Adrenal gland (tissue), 9 donors: ENCODE measurements at regions not wholly inside any gene's neighbourhood (a gene's known extent, or its start where the extent isn't known, plus 50 kb on each side); places are given as distances from the start of the nearest gene placed in this dataset.

ENCODE experiments used
- DNase-seq, 7 donors: peaks; one replicate each; pipeline ENCODE4 v3.0.0-alpha.2; 2019 to 2020
- H3K27ac ChIP-seq, 5 donors: fragments of 200-600 bp; sonication (generic) in 4 of 5; 1 replicate in 3 of 5; 2 replicates in 2 of 5; pipeline versions ENCODE4 v1.5.1 to v1.8.0; 2016 to 2020; ENCODE audit warnings: mild to moderate bottlenecking in 1 of 5
- H3K27me3 ChIP-seq: fragments of 200-600 bp; 2 replicates; pipeline ENCODE4 v1.8.0; 2021
- H3K36me3 ChIP-seq, 2 donors: fragments of 200-600 bp; replicated peaks in 1 of 2; 1 replicate in 1 of 2; 2 replicates in 1 of 2; pipeline versions ENCODE4 v1.5.1 to v1.8.0; 2018 to 2022
- H3K4me1 ChIP-seq, 2 donors: fragments of 200-600 bp; replicated peaks in 1 of 2; 1 replicate in 1 of 2; 2 replicates in 1 of 2; pipeline versions ENCODE4 v1.5.1 to v1.8.0; 2018 to 2021
- H3K4me3 ChIP-seq, 4 donors: fragments of 200-600 bp; sonication (generic) in 3 of 4; one replicate each; pipeline ENCODE4 v1.5.1; 2016 to 2018
- H3K9me3 ChIP-seq, 3 donors: fragments of 200-600 bp; sonication (generic) in 1 of 3; replicated peaks in 1 of 3; 1 replicate in 2 of 3; 2 replicates in 1 of 3; pipeline versions ENCODE4 v1.5.1 to v1.8.0; 2016 to 2021
- POLR2A ChIP-seq, 2 donors: fragments of 450-650 bp; IDR thresholded peaks; one replicate each; pipeline ENCODE4 v1.6.1; 2017; ENCODE audit warnings: antibody characterized with exemption in 2 of 2, mild to moderate bottlenecking in 2 of 2, moderate library complexity in 1 of 2
- WGBS, 4 donors: extraction: QIAGEN DNeasy Blood & Tissue Kit in 2 of 4; methylation state at CpG; one replicate each; pipeline versions ENCODE4 v1.1.5 to v1.1.7; 2013 to 2017; 5-methylcytosine and 5-hydroxymethylcytosine counted together
- intact Hi-C, 2 donors: fragments of 100-400 bp; cut with DNase I; formaldehyde crosslinking; loops; one replicate each; pipeline versions ENCODE4 v1.14.1 to v1.15.0; 2022 to 2023
- TF ChIP-seq, protein P1 (sequence below), 6 experiments: fragments of 450-650 bp in 4 of 6; fragments of 200-600 bp in 2 of 6; sonication (generic) in 1 of 6; IDR thresholded peaks; 1 replicate in 5 of 6; 2 replicates in 1 of 6; pipeline versions ENCODE4 v1.5.1 to v1.8.0; 2016 to 2021; ENCODE audit warnings: antibody characterized with exemption in 6 of 6, mild to moderate bottlenecking in 2 of 6, moderate library complexity in 1 of 6
- donor health status: healthy with polysubstance abuse.
- donor health status: Bipolar disorder and iron deficiency.
- donor health status: DM: yes; HTN: yes; CAD: no.
- donor health status: DM: no; HTN: no; CAD: no.
- donor health status: DM: no; HTN: no; CAD: no.

GRCh38 chr5:23042226-23042625 is 189.1 kb upstream of the CDH12 start:
- TF ChIP-seq, protein P1, sequence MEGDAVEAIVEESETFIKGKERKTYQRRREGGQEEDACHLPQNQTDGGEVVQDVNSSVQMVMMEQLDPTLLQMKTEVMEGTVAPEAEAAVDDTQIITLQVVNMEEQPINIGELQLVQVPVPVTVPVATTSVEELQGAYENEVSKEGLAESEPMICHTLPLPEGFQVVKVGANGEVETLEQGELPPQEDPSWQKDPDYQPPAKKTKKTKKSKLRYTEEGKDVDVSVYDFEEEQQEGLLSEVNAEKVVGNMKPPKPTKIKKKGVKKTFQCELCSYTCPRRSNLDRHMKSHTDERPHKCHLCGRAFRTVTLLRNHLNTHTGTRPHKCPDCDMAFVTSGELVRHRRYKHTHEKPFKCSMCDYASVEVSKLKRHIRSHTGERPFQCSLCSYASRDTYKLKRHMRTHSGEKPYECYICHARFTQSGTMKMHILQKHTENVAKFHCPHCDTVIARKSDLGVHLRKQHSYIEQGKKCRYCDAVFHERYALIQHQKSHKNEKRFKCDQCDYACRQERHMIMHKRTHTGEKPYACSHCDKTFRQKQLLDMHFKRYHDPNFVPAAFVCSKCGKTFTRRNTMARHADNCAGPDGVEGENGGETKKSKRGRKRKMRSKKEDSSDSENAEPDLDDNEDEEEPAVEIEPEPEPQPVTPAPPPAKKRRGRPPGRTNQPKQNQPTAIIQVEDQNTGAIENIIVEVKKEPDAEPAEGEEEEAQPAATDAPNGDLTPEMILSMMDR (IDR thresholded peaks at IDR 0.05) = no peak
- no peak for TF ChIP-seq POLR2A (IDR thresholded peaks at IDR 0.05)
- no peak for DNase-seq
- intact Hi-C loops = no loop called here

GRCh38 chr5:23035555-23036090 is 182.5 kb upstream of the CDH12 start:
- Histone ChIP-seq H3K27me3 (no peaks in the 10 kb centered on the region), H3K36me3 (no peaks in the 10 kb centered on the region), H3K4me3 (no peak overlapping the region), H3K27ac (no peak overlapping the region), H3K4me1 (no peaks in the 10 kb centered on the region), H3K9me3 (no peaks in the 10 kb centered on the region)
- intact Hi-C loops = no loop called here
- no peak for DNase-seq
- 38 to 81% (median 65%) methylated on average over 1 of the region's 1 CpG for WGBS, 4 donors
- TF ChIP-seq POLR2A (IDR thresholded peaks at IDR 0.05) = no peak
- TF ChIP-seq, protein P1 (IDR thresholded peaks at IDR 0.05) = no peak

More at GRCh38 chr5:23042226-23042625, 189.1 kb upstream of the CDH12 start:
- no peaks in the 10 kb centered on the region for H3K27me3 ChIP-seq
- WGBS, 4 donors = 17 to 28% (median 23%) methylated on average over 3 of the region's 3 CpGs
- H3K4me3 ChIP-seq = no peak overlapping the region
- H3K9me3 ChIP-seq = no peaks in the 10 kb centered on the region
- no peaks in the 10 kb centered on the region for H3K4me1 ChIP-seq
- no peak overlapping the region for H3K27ac ChIP-seq
- no peaks in the 10 kb centered on the region for H3K36me3 ChIP-seq

DNA sequence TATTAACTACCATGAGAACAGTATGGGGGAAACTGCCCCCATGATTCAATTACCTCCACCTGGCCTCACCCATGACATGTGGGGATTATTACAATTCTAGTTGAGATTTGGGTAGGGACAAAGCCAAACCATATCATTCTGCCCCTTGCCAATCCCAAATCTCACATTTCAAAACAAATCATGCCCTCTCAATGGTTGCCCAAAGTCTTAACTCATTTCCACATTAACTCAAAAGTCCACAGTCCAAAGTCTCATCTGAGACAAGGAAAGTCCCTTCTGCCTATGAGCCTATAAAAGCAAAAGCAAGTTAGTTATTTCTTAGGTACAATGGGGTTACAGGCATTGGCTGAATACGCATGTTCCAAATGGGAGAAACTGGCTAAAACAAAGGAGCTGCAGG is 180.7 kb upstream of the CDH12 start:
- no peak overlapping the region for H3K4me3 ChIP-seq
- H3K27me3 ChIP-seq = no peaks in the 10 kb centered on the region
- H3K4me1 ChIP-seq = no peaks in the 10 kb centered on the region
- no peak overlapping the region for H3K27ac ChIP-seq
- H3K9me3 ChIP-seq = no peaks in the 10 kb centered on the region
- DNase-seq = no peak
- WGBS, 4 donors = 76 to 94% (median 89%) methylated on average over 1 of the region's 1 CpG
- no peaks in the 10 kb centered on the region for H3K36me3 ChIP-seq
- intact Hi-C loops = no loop called here
- TF ChIP-seq POLR2A (IDR thresholded peaks at IDR 0.05) = no peak
- TF ChIP-seq, protein P1 (IDR thresholded peaks at IDR 0.05) = no peak

- H3K4me1 ChIP-seq = no peaks in the 10 kb centered on the region
- H3K27me3 ChIP-seq = no peaks in the 10 kb centered on the region
- no peak for DNase-seq
- TF ChIP-seq, protein P1 (IDR thresholded peaks at IDR 0.05) = no peak
- H3K36me3 ChIP-seq = no peaks in the 10 kb centered on the region
- no peak overlapping the region for H3K4me3 ChIP-seq
- no peak overlapping the region for H3K27ac ChIP-seq
- no peaks in the 10 kb centered on the region for H3K9me3 ChIP-seq
- intact Hi-C loops = no loop called here
Observed at GRCh38 chr5:23029290-23029689, 176.1 kb upstream of the CDH12 start.
